HG03066 (cell line): ENCODE measurements at regions not wholly inside any gene's neighbourhood (a gene's known extent, or its start where the extent isn't known, plus 50 kb on each side); places are given as distances from the start of the nearest gene placed in this dataset.

Experiments
- ATAC-seq: cut with Tn5 transposase; IDR thresholded peaks from one replicate; pipeline ENCODE4 v1.9.1; 2021; ENCODE audit warnings: low read depth; ENCODE audit not compliant: unreplicated experiment

DNA sequence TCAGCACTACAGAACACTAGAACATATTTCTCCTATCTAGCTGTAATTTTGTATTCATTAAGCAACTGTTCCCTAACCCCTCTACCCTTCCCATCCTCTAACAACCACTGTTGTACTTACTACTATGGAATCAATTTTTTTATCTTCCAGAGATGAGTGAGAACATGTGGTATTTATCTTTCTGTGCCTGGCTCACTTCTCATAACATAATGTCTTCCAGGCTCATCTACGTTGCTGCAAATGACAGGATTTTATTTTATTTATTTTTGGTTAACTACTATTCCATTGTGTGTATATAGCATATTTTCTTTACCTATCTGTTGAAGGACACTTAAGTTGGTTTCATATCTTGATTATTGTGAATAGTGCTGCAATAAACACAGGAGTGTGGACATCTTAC, 200.9 kb upstream of the CHRM2 start:
- ATAC-seq = no peak

DNA sequence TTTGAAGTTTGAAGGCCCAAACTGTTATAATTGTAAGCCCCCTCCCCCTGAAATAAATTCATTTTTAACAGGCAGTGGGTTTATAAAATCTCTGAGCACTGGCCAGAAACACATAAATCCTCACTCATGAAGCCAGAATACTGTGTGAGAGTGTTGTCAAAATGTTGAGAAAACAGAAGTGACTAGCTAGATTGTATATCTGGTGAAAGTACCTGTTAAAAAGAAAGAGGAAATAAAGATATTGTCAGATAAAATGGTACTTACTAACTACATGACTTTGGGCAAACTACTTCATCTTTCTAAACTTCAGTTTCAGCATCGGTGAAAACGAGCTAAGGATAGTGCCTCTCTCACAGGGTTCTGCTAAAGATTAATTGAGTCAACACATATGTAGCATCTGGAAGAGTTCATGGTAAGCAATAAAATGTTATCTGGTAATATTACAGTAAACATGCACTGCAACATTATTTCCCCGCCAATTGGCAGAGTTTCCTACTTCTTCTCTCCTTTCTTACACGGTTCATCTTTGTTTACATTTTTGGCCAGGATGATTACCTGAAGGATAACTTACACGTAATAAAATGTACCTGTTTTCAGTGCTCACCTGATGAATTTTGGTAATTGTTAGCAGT, 202.5 kb upstream of the CHRM2 start:
- no peak for ATAC-seq

DNA sequence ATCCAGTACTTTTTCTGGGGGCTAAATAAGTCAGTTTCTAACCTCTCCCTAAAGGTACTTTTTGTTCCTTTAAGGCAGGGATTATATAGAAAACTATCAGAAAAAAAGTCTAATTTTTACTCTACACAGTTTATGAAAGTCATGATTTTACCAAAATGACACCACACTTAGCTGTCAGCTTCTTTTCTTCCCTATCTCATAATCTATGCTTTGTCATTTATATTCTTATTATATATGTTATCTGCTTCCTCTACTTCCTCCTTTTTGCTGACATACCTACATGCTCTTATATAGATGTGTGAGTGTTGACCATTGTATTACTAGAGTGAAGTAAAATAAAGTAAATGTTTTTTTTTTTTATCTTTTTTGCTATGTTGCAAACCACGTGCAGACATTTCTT, 203.9 kb upstream of the CHRM2 start:
- no peak for ATAC-seq

DNA sequence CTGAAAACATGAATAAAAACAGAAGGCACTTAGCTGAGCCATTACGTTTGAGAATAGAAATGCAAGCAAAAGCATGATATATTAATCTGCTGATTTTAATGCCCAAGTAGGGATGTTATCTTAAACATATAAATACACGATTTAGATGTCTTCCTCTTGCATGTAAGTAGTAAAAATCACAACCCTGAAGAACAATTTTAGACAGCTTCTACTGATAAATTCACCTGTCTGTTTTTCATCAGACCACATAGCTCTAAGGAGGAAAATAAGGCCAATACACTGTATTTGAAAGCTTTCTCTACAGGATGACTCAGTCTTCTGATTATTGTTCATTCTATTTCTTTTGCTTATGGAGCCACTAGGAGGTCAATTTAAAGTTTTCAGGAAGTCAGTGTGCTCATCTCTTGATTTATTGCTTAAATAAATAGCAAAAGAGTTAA, 210.9 kb upstream of the CHRM2 start:
- ATAC-seq = no peak

DNA sequence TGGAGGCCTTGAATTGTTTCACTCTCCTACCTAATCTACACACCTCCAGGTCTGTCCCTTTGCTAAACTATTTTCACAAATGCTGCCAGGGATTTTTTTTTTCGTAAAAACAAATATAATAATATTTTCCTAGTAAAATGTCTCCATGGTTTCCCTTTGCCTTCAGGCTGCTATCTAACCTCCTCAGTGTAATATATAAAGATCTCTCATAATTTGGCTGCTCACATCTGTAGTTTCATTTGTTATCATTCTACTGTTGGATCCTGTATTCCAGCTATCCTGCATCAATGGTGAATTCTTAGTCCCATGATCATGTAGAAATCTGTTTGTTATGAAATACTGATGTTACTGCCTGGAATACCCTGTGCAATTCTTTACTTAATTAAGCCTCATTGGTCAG, 211.9 kb upstream of the CHRM2 start:
- no peak for ATAC-seq

DNA sequence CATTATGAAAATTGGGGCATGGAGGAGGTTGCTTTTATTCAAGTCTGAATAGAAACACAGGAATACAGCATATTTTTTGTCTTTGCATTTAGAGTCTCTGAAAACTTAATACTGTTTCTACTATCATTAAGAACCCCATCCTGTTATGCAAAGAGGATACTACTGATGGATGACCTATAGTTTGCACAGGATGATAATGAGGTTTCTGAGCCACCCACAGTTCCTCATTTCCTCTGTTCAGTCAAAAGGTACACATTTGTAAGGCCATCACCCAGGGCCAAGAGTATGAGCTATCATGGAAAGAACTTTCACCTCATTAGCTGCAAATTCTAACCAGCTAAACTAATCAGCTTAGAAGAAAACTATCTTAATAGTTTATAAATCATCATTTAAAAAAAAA, 213.0 kb upstream of the CHRM2 start:
- ATAC-seq = no peak

DNA sequence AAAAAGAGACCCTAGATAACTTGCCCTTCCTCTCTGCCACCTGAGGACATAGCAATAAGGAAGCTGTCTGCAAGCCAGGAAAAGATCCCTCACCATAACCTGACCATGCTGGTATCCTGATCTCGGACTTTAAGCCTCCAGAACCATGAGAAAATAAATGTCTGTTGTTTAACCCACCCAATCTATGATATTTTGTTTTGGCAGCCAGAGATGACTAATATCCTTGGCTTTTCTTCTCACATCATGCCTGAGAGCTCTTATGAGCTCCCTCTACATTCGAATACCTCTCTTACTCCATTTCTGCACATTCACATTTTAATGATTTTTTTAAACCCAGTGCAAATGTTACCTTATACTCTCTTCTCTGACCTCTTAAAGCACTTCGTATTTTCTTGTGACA, 214.0 kb upstream of the CHRM2 start:
- no peak for ATAC-seq

DNA sequence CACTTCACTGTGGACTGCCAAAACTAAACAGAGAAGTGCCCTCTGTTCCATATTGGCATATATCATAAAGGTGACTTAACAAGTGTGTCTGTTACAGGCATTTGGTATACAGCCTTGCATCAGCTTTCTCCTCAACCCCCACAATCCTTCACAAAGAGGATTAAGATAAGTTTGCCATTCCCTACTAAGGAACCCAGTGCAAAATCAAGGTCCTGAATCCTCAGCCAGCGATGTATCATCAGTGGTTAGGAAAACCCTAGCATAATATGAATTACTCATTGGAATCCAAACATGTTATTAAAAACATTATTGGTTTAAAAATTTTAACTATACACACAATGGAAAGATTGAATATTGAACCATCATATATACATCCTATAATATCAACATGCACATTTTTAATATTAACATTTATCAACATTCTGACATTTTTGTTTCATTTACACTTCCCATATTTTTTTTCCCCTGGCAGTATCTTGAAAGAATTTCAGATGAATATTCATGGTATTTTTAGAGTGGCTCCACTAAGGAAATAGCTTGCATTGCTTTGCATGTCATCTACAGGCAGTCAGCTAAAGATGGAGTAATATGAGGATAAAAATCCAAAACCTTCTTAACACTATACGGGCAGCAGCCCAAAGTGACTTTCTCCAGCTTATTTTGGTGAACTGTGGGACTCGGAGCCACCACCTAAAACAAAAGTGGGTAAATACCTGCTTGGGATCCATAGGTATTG, 215.6 kb upstream of the CHRM2 start:
- no peak for ATAC-seq

DNA sequence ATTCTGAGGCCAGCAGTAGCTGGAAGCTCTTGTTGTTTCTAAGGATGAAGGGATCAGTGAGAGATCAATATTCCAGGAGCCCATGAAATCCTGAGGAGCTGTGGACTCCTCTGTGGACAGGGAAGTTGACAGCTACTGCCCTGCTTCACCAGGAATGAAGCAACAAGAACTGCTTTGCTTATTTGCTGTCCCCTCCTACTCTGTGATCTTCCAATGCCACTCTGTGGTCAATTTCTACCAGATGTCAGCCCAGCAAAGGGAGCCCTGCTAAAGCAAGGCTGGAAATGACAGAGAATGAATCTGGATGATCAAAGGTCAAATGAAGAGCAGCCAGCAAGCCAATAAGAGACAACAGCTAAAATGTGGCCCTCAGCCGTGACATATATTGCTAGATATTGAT, 227.5 kb upstream of the CHRM2 start:
- ATAC-seq = no peak

DNA sequence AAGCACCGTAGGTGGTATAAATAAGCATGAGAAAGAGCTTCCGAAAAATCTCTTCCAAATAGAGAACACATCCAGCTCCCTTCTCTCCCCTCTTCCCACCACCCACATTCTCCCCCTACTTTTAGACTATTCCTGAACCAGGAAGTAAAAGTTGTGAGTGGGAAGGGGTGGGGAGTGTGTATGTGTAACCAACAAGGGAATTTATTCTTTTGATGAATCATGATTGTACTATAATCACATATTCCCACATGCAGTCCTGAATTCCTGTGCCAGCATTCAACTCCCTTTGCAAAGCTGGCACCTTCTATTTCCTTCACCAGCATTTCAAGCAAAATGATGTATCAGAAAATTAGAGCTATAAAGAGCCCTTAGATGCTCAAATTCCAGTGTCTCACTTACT, 230.6 kb upstream of the CHRM2 start:
- ATAC-seq = no peak

DNA sequence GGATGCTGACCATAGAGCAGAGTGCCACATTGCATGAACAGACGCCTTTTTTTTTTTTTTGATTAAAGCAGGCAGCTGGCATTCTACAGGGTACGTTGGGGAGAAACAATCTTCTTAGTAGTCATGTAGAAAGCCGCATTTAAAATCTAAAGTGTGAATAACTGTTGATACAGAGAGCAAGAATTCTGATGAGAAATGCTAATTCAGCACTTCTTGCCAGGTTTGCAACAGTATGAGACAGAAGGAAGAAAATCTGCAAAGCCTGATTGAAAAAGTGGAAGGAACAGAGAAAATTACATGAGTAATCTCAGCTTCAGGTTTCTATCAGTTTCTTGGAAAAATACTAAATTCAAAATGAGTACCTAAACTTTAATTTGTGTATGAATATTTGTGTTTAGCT, 232.7 kb upstream of the CHRM2 start:
- ATAC-seq = no peak

DNA sequence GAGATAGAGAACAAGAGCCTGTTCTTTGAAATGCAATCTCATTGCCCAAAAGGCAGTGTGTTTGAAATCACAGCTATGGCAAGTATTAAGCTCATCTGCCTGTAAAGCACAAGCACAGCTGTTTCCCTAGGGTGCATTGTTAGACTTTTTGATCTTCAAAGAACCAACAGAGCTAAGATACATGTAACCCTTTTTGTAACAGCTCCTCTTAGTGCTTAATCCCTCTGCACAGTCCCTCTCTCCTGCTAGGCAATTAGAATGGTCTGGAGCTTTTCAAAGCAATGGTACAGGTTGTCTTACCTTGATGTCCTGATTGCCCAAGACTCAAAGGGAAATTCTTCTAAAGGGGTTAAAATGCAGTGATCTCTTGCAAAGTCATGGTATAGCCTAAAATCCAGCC, 249.6 kb upstream of the CHRM2 start:
- no peak for ATAC-seq

DNA sequence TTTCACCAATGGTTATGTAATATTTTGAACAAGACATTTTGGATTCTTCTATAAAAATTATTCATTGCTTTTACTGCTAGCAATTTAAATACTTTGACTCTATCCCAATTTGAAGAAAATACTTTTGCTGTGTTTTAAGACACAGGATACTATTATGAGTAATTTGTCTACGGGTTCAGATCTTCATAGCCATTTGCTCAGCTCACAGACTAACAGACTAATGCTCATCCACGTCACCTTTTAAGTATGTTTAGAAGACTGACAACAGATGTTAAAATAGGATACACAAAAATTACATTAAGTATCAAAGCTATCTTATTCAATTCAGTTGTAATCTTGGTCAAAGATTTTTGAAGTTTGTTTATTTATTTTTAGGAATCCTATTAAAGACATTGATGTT, 251.3 kb upstream of the CHRM2 start:
- no peak for ATAC-seq

DNA sequence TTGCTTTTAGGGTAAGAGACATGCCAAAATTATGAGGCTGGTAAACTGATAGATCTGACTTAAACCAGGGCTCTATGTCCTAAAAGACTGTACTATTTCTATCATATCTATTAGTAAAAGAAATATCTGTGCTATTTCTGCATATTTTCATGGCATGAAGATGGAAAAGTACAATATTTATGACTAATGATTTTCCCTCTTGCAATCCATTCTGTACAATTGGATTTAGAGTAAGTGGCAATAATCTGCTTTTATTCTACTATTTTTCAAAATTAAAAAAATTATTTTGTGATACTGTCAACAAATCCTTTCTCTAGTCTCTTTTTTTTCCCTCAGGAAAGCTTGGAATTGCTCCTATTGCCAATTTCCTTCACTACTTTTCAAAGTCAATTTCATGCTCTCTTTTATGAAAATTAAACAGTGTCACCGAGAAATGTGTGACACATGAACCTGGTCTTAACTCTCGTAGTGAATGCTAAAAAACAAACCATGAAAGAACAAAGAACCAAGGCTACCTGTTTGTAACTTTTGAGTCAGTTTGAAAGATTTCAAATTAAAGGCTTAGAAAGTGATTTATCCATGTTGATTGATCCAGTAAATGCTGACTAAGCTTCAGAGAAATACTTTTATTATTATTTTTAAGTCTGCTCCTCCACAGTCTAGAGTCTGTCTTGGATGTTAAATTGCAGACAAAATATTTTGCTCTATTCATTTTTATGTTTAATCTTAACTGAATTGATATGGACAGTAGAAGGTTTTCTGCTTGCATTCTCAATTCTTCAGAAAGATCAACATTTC, 262.7 kb upstream of the CHRM2 start:
- ATAC-seq = no peak

DNA sequence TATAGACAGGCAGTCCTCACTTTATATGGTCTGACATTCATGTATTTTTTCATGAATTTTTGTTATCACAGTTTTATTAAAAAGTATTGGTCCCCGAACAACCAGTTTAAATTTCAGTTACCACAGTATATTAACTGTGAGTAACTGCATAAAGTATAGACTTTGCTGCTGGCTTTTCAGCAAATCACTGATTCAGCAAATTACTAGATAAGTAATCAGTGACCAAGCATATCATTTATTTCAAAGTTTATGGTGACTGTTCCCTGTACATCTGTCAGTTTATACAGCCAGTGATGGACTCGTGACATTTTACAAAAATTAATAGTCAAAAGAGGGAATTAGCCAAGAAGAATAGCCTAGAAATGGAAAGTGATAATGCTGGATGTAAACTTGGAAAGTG, 266.7 kb upstream of the CHRM2 start:
- ATAC-seq = no peak

DNA sequence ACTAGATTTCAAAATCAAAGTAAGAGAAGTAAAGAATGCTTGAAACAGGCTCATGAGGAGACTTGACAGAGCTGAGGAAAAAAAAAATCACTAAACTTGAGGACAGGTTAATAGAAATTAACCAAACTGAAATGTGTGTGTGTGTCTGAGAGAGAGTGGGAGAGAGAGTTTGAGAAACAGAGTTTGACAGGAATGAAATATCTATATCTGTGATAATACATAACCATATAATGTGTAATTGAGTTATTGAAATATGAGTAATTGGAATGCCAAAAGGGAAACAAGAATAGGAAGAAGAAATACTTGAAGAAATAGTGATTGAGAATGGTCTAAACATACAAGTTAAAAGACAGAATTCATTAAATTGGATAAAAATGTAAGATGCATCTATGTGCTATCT, 268.0 kb upstream of the CHRM2 start:
- ATAC-seq = no peak

DNA sequence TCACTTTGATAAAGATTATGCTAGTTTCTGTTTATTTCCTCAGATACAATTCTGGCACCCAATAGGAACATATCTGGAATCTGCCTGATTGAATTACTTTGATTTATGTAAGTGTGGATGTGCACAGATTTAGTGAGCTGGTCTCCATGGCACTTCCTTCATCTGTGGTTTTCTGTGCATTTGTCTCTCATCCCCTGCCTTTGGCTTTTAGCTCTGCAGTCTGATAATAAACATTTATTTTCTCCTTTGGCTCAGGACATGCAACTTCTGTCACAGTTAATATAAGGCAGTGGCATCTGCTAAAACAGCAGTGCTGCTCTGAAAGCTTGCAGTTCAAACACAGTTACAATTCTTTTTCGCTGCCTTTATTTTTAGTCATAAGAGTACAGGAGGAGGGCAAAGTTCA, 273.7 kb upstream of the CHRM2 start:
- no peak for ATAC-seq

DNA sequence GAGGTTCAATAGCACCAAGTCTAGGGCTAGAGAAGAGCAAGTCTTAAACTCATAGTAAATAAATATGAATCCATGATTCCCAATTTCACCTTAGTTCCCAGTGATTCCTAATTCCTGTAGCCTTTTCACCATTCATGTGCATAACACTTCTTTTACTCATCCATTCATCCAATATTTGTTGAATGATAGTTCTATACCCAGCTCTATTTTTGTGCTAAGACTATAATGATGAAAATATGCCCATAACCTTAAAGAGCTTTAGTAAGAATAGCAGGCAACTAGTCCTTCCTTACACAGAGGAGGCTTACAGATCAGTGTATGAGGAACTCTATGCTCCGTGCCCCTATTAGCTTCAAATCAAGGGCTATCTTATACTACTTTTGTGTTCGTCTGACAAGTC, 280.2 kb upstream of the CHRM2 start:
- ATAC-seq = no peak

DNA sequence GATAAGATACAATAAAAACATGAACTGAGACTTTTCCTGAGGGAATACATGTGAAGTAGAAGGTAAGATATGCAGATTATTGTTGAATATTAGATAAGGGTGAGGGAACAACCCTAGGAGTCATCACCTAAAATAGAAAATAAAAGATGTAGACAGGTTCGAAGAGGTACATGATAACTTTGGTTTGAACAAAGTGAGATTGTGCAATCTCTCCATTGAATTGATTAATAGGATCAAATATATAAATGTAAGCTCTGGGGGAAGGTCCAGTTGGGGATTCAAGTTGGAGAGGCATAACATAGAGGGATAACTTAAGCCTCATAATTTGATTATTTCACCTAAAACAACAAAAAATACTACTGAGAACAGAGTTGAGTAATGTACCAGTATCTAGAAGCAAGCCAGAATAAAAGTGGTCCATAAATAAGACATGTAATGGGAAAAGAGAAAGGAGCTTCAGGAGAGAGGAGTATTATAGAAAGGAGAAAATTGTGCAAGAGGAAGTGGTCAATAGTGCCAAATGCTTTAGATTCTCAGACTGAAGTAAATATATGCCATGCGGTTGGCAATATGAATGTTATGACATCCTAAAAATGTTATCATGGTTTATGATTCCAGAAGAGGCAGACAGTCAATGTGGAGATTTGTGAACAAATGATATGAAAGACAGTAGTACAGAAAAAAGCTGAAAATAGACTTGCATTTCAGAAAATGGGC, 282.3 kb upstream of the CHRM2 start:
- ATAC-seq = no peak

DNA sequence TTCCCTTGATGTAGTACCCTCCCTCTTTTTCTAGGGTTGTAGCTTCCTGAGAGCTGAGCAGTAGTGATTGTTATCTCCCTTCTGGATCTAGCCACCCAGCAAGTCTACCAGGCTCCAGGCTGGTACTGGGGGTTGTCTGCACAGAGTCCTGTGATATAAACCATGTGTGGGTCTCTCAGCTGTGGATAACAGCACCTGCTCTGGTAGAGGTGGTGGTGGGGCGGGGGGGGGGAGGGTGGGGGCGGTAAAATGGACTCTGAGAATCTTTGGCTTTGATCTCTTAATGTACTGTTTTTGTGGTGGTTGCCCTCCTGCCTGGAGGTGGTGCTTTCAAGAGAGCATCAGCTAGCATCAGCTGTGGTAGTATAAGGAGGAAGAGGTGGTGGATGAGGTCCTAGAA, 302.0 kb upstream of the CHRM2 start:
- ATAC-seq = no peak

DNA sequence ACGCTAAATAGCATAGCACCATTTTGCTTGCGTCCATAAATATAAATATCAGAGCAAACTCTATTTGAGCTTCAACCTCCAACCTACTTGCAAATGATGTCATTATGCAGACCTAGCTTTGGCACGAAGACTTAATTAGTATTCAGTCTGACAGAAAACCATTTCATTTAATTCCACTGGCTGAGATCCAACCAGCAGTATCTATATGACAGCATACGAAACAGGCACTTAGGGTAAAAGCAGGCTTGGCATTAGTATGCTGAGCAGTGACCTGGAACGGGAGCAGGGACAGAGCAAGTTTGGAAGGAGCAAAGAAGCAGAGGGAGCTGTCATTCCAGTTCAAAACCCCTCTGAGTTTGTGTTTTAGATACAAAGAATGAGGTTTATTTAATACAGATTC, 312.5 kb upstream of the CHRM2 start:
- no peak for ATAC-seq
